IMR-90 (cell line): ENCODE measurements at regions not wholly inside any gene's neighbourhood (a gene's known extent, or its start where the extent isn't known, plus 50 kb on each side); places are given as distances from the start of the nearest gene placed in this dataset.

Experiments
- ATAC-seq: fragments of 200-7000 bp; cut with Tn5 transposase; 2 replicates; pipeline ENCODE4 v1.9.1; 2020; ENCODE audit warnings: low read depth, mild to moderate bottlenecking, moderate library complexity
- BruUV-seq: library from RNA; stranded (reverse); fragments of 400-500 nt; replicated peaks from 2 replicates; lab custom pipeline; 2021; lab: Mats Ljungman, UMichigan
- CTCF ChIA-PET: fragments of 300-600 bp; formaldehyde crosslinking; extraction: SDS; loops from one replicate; lab custom pipeline; 2021; ENCODE audit warnings: antibody characterized with exemption; lab: Yijun Ruan, JAX
- POLR2A ChIA-PET: fragments of 300-600 bp; sonication (Branson Sonifier 250); formaldehyde crosslinking; loops from one replicate; lab custom pipeline; 2022; ENCODE audit warnings: antibody characterized with exemption; ENCODE audit not compliant: unreplicated experiment; lab: Charles Lee
- DNase-seq: peaks from one replicate; pipeline ENCODE4 v3.0.0; 2013
- H2AFZ ChIP-seq: replicated peaks from 2 replicates; pipeline ENCODE3; 2013; ENCODE audit warnings: low read length, mild to moderate bottlenecking; ENCODE audit not compliant: poor library complexity
- H2AK5ac ChIP-seq: 2 replicates; pipeline ENCODE4 v1.6.1; 2013; ENCODE audit warnings: low read depth, low read length, inconsistent platforms
- H2AK9ac ChIP-seq: replicated peaks from 2 replicates; pipeline ENCODE3; 2013; ENCODE audit warnings: mild to moderate bottlenecking, low read depth, low read length, moderate library complexity; ENCODE audit not compliant: poor library complexity
- H2BK120ac ChIP-seq: 2 replicates; pipeline ENCODE4 v1.6.1; 2013; ENCODE audit warnings: low read depth, low read length, inconsistent platforms
- H2BK15ac ChIP-seq: 3 replicates; pipeline ENCODE4 v1.6.1; 2013; ENCODE audit warnings: low read depth, low read length, inconsistent platforms
- H2BK20ac ChIP-seq: 2 replicates; pipeline ENCODE4 v1.6.1; 2013; ENCODE audit warnings: low read depth, mild to moderate bottlenecking, inconsistent platforms, low read length, moderate library complexity
- H2BK5ac ChIP-seq: 2 replicates; pipeline ENCODE4 v1.6.1; 2013; ENCODE audit warnings: mild to moderate bottlenecking, low read depth, low read length, inconsistent platforms; ENCODE audit not compliant: poor library complexity, severe bottlenecking
- H3K14ac ChIP-seq: replicated peaks from 2 replicates; pipeline ENCODE4 v1.6.1; 2013; ENCODE audit warnings: low read depth, low read length, inconsistent platforms
- H3K18ac ChIP-seq: 2 replicates; pipeline ENCODE4 v1.6.1; 2013; ENCODE audit warnings: low read depth, low read length, control low read depth
- H3K23ac ChIP-seq: 2 replicates; pipeline ENCODE4 v1.6.1; 2013; ENCODE audit warnings: low read depth, low read length, inconsistent platforms
- H3K27ac ChIP-seq: 2 replicates; pipeline ENCODE4 v1.5.1; 2013; ENCODE audit warnings: mild to moderate bottlenecking, control low read depth, low read length; ENCODE audit not compliant: insufficient read depth
- H3K27me3 ChIP-seq: 2 replicates; pipeline ENCODE4 v1.6.1; 2013; ENCODE audit warnings: low read length; ENCODE audit not compliant: control insufficient read depth, insufficient read depth
- H3K36me3 ChIP-seq: 2 replicates; pipeline ENCODE4 v1.6.1; 2013; ENCODE audit warnings: low read length, mixed read lengths; ENCODE audit not compliant: control insufficient read depth, insufficient read depth
- H3K4ac ChIP-seq: 2 replicates; pipeline ENCODE4 v1.6.1; 2013; ENCODE audit warnings: low read depth, low read length, inconsistent platforms
- H3K4me1 ChIP-seq: 2 replicates; pipeline ENCODE4 v1.6.1; 2013; ENCODE audit warnings: low read length, mixed read lengths; ENCODE audit not compliant: control insufficient read depth, insufficient read depth
- H3K4me2 ChIP-seq: 2 replicates; pipeline ENCODE4 v1.6.1; 2013; ENCODE audit warnings: low read depth, mild to moderate bottlenecking, control low read depth, low read length, moderate library complexity
- H3K4me3 ChIP-seq: 2 replicates; pipeline ENCODE4 v1.5.1; 2013; ENCODE audit warnings: low read depth, mild to moderate bottlenecking, control low read depth, low read length, moderate library complexity; ENCODE audit not compliant: insufficient read depth
- H3K56ac ChIP-seq: 2 replicates; pipeline ENCODE4 v1.6.1; 2013; ENCODE audit warnings: low read length, inconsistent platforms; ENCODE audit not compliant: insufficient read depth; ENCODE audit errors: extremely low read depth
- H3K79me1 ChIP-seq, 2 experiments: 2 replicates each; pipeline ENCODE4 v1.6.1; 2013; ENCODE audit warnings: low read length in 2 of 2, inconsistent platforms in 1 of 2, low read depth in 1 of 2
- H3K9ac ChIP-seq: 2 replicates; pipeline ENCODE4 v1.6.1; 2013; ENCODE audit warnings: low read depth, low read length, control low read depth
- H3K9me1 ChIP-seq: 2 replicates; pipeline ENCODE4 v1.6.1; 2013; ENCODE audit warnings: low read length, inconsistent platforms; ENCODE audit not compliant: insufficient read depth
- H3K9me3 ChIP-seq: 2 replicates; pipeline ENCODE4 v1.6.1; 2013; ENCODE audit warnings: low read length; ENCODE audit not compliant: control insufficient read depth, insufficient read depth
- H4K20me1 ChIP-seq: 2 replicates; pipeline ENCODE4 v1.6.1; 2013; ENCODE audit warnings: low read length, inconsistent platforms; ENCODE audit not compliant: insufficient read depth
- H4K5ac ChIP-seq: 2 replicates; pipeline ENCODE4 v1.6.1; 2013; ENCODE audit warnings: mild to moderate bottlenecking, low read depth, low read length, control low read depth
- H4K8ac ChIP-seq, 2 experiments: 2 replicates each; pipeline ENCODE4 v1.6.1; 2013; ENCODE audit warnings: low read depth in 2 of 2, low read length in 2 of 2, control low read depth in 1 of 2, inconsistent platforms in 1 of 2
- H4K91ac ChIP-seq: 2 replicates; pipeline ENCODE4 v1.6.1; 2013; ENCODE audit warnings: low read depth, low read length, inconsistent platforms; ENCODE audit not compliant: insufficient read depth
- BHLHE40 ChIP-seq: fragments of 150-350 bp; IDR thresholded peaks from 2 replicates; pipeline ENCODE4 v1.6.1; 2016; ENCODE audit warnings: mild to moderate bottlenecking, low read depth, low read length
- CEBPB ChIP-seq: IDR thresholded peaks from 2 replicates; pipeline ENCODE4 v1.6.1; 2012; ENCODE audit warnings: low read depth, low read length, improper control_type of control experiment
- ELK1 ChIP-seq: fragments of 150-350 bp; IDR thresholded peaks from 2 replicates; pipeline ENCODE4 v1.6.1; 2016; ENCODE audit warnings: low read depth, mild to moderate bottlenecking, low read length, moderate library complexity, borderline replicate concordance
- MXI1 ChIP-seq: IDR thresholded peaks from 2 replicates; pipeline ENCODE4 v1.6.1; 2012; ENCODE audit warnings: low read depth, mild to moderate bottlenecking, low read length, moderate library complexity, borderline replicate concordance
- NFE2L2 ChIP-seq: fragments of 150-350 bp; IDR thresholded peaks from 2 replicates; pipeline ENCODE4 v1.6.1; 2016; ENCODE audit warnings: low read depth, mild to moderate bottlenecking, low read length
- USF2 ChIP-seq: fragments of 150-350 bp; IDR thresholded peaks from 2 replicates; pipeline ENCODE4 v1.6.1; 2017; ENCODE audit warnings: mild to moderate bottlenecking, antibody characterized with exemption, low read length, low read depth
- WGBS, 2 experiments: methylation state at CpG; one replicate each; pipeline versions ENCODE4 v1.1.5 to v1.1.7; 2013; ENCODE audit warnings: missing lambda C conversion rate in 2 of 2; ENCODE audit not compliant: insufficient read length in 1 of 2; ENCODE audit errors: extremely low coverage in 2 of 2; 5-methylcytosine and 5-hydroxymethylcytosine counted together
- dilution Hi-C: fragments of 300-500 bp; cut with HindIII; formaldehyde crosslinking; loops from one replicate; pipeline ENCODE4 v1.14.3; 2018; ENCODE audit warnings: low sequenced_read_pairs; ENCODE audit not compliant: unreplicated experiment
- in situ Hi-C: fragments of 300-500 bp; cut with MboI; formaldehyde crosslinking; loops from 3 replicates; pipeline ENCODE4 v1.14.3; 2019; ENCODE audit warnings: low sequenced_read_pairs, inconsistent platforms, mixed read lengths
- intact Hi-C: fragments of 100-400 bp; cut with micrococcal nuclease; formaldehyde crosslinking; loops from 2 replicates; pipeline ENCODE4 v1.10.0; 2022

- no CpG with 5 or more reads among the region's 19 CpGs for WGBS, 2 experiments
- DNase-seq = no peak
- CTCF ChIA-PET = interaction anchor here (0.8 to 1.4 kb wide), 5 partner anchors 10 to 101 kb away, joined by 3 read pairs; no protein-coding TSS in a partner anchor
These were observed 60.1 kb upstream of the CLINT1 start for GRCh38 chr5:157918811-157919742.

More at GRCh38 chr5:157918811-157919742, 60.1 kb upstream of the CLINT1 start:
- Histone ChIP-seq H4K8ac (no peak overlapping the region), H3K9ac (no peak overlapping the region), H3K4me2 (no peak overlapping the region), H2BK15ac (no peak overlapping the region), H2AFZ (no peak overlapping the region), H4K20me1 (no peaks in the 10 kb centered on the region), H3K4me1 (no peaks in the 10 kb centered on the region), H3K36me3 (no peaks in the 10 kb centered on the region), H2AK5ac (no peak overlapping the region), H4K5ac (no peak overlapping the region), H3K79me1 (no peaks in the 10 kb centered on the region), H3K27me3 (peaks cover 6% of the 10 kb centered on the region), H2BK5ac (no peak overlapping the region), H3K23ac (no peak overlapping the region), H3K9me1 (no peaks in the 10 kb centered on the region), H3K4me3 (no peak overlapping the region), H2BK20ac (no peak overlapping the region), H3K4ac (no peak overlapping the region), H2AK9ac (no peak overlapping the region), H4K91ac (no peak overlapping the region), H3K14ac (no peak overlapping the region), H3K9me3 (no peaks in the 10 kb centered on the region), H3K56ac (no peak overlapping the region), H3K27ac (no peak overlapping the region), H2BK120ac (no peak overlapping the region), H3K18ac (no peak overlapping the region)
- intact Hi-C loops (loop anchor here (1.0 to 5.0 kb wide), 3 partner anchors 64 to 157 kb away; no protein-coding TSS in a partner anchor), in situ Hi-C loops (no loop called here), dilution Hi-C loops (no loop called here)
- TF ChIP-seq MXI1 (no peak), NFE2L2 (no peak), BHLHE40 (no peak), USF2 (no peak), ELK1 (no peak), CEBPB (no peak)
- no peak for ATAC-seq
- POLR2A ChIA-PET = no interaction called here
- BruUV-seq = no TSS peak
